GM23338 (cell line): ENCODE measurements at regions not wholly inside any gene's neighbourhood (a gene's known extent, or its start where the extent isn't known, plus 50 kb on each side); places are given as distances from the start of the nearest gene placed in this dataset.

Experiments used
- POLR2AphosphoS5 ChIP-seq: IDR thresholded peaks from 2 replicates; pipeline ENCODE4 v1.6.1; 2016; ENCODE audit warnings: antibody characterized with exemption, low read depth
- TF ChIP-seq, protein P1 (sequence below), 2 experiments: fragments of 200-600 bp in 1 of 2; sonication (generic) in 1 of 2; conservative IDR thresholded peaks; 2 replicates each; pipeline versions ENCODE4 v1.5.1 to v1.6.1; 2016 to 2017; ENCODE audit warnings: antibody characterized with exemption in 2 of 2, low read depth in 2 of 2, mild to moderate bottlenecking in 2 of 2, moderate library complexity in 1 of 2

DNA sequence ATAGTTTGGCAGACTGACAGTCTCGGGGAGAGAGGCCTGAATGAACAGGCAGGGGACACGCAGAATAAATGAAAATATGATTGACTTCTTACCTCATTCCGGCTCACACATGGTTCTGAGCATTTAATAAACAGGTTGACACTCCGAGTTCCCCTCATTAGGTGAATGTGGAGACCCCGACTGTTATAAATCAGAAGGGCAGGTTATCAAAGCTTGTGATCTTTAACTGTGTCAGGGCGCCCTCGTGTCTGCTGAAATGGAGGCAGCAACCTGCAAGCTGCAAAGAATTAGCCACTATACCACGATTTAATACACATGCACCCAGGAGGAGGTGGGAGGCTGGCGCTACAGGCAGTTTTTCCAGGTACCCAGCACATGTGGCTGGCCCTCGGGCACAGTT, 627.5 kb downstream of the MED13L start:
- TF ChIP-seq, protein P1, sequence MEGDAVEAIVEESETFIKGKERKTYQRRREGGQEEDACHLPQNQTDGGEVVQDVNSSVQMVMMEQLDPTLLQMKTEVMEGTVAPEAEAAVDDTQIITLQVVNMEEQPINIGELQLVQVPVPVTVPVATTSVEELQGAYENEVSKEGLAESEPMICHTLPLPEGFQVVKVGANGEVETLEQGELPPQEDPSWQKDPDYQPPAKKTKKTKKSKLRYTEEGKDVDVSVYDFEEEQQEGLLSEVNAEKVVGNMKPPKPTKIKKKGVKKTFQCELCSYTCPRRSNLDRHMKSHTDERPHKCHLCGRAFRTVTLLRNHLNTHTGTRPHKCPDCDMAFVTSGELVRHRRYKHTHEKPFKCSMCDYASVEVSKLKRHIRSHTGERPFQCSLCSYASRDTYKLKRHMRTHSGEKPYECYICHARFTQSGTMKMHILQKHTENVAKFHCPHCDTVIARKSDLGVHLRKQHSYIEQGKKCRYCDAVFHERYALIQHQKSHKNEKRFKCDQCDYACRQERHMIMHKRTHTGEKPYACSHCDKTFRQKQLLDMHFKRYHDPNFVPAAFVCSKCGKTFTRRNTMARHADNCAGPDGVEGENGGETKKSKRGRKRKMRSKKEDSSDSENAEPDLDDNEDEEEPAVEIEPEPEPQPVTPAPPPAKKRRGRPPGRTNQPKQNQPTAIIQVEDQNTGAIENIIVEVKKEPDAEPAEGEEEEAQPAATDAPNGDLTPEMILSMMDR (conservative IDR thresholded peaks at IDR 0.05; ENCODE audit: low read depth in 2 of 2): no peak
- TF ChIP-seq POLR2AphosphoS5: no peak
